ENCODE measurements at regions not wholly inside any gene's neighbourhood (a gene's known extent, or its start where the extent isn't known, plus 50 kb on each side); places are given as distances from the start of the nearest gene placed in this dataset.

- no peak overlapping the region for H3K27ac Mint-ChIP-seq (ENCODE audit: unreplicated experiment)
- no peak overlapping the region for H3K4me3 Mint-ChIP-seq (ENCODE audit: unreplicated experiment)
- peaks cover 8% of the 10 kb centered on the region for H3K27me3 Mint-ChIP-seq (ENCODE audit: unreplicated experiment)
- TF ChIP-seq, protein P1, sequence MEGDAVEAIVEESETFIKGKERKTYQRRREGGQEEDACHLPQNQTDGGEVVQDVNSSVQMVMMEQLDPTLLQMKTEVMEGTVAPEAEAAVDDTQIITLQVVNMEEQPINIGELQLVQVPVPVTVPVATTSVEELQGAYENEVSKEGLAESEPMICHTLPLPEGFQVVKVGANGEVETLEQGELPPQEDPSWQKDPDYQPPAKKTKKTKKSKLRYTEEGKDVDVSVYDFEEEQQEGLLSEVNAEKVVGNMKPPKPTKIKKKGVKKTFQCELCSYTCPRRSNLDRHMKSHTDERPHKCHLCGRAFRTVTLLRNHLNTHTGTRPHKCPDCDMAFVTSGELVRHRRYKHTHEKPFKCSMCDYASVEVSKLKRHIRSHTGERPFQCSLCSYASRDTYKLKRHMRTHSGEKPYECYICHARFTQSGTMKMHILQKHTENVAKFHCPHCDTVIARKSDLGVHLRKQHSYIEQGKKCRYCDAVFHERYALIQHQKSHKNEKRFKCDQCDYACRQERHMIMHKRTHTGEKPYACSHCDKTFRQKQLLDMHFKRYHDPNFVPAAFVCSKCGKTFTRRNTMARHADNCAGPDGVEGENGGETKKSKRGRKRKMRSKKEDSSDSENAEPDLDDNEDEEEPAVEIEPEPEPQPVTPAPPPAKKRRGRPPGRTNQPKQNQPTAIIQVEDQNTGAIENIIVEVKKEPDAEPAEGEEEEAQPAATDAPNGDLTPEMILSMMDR (IDR thresholded peaks at IDR 0.05; ENCODE audit: partially characterized antibody, unreplicated experiment) = no peak
- no peaks in the 10 kb centered on the region for H3K4me1 Mint-ChIP-seq (ENCODE audit: low read depth, unreplicated experiment)
- peaks cover 10% of the 10 kb centered on the region for H3K36me3 Mint-ChIP-seq (ENCODE audit: unreplicated experiment)
- peaks cover 26% of the 10 kb centered on the region for H3K9me3 Mint-ChIP-seq (ENCODE audit: unreplicated experiment)
- no peak for DNase-seq
Observed at GRCh38 chr7:57348646-57349269, 101.2 kb upstream of the ZNF716 start.

DNA sequence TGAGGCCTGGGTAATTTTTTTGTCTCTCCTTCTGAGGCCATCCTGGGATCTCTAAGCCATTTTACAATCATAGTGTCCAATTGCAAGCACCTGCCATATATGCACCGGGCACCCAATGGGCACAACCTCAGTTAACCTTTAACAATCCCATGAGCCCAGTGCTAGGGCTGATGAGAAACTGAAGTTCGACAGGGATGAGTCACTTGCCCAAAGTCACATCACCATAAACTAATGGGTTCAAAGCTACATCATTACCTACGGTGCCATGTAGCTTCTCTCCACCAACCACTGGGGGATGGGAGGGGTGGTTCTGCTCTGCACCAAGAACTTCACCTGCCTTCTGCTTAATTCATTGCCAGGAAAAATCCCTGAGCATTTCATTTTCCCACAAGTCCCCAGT lies 95.8 kb upstream of the ZNF716 start:
- H3K4me1 Mint-ChIP-seq (ENCODE audit: low read depth, unreplicated experiment) = no peaks in the 10 kb centered on the region
- H3K9me3 Mint-ChIP-seq (ENCODE audit: unreplicated experiment) = peaks cover 27% of the 10 kb centered on the region
- peaks cover 7% of the 10 kb centered on the region for H3K27me3 Mint-ChIP-seq (ENCODE audit: unreplicated experiment)
- no peak overlapping the region for H3K4me3 Mint-ChIP-seq (ENCODE audit: unreplicated experiment)
- TF ChIP-seq, protein P1 (IDR thresholded peaks at IDR 0.05; ENCODE audit: partially characterized antibody, unreplicated experiment) = no peak
- peaks cover 9% of the 10 kb centered on the region for H3K36me3 Mint-ChIP-seq (ENCODE audit: unreplicated experiment)
- H3K27ac Mint-ChIP-seq (ENCODE audit: unreplicated experiment) = no peak overlapping the region
- DNase-seq = no peak

DNA sequence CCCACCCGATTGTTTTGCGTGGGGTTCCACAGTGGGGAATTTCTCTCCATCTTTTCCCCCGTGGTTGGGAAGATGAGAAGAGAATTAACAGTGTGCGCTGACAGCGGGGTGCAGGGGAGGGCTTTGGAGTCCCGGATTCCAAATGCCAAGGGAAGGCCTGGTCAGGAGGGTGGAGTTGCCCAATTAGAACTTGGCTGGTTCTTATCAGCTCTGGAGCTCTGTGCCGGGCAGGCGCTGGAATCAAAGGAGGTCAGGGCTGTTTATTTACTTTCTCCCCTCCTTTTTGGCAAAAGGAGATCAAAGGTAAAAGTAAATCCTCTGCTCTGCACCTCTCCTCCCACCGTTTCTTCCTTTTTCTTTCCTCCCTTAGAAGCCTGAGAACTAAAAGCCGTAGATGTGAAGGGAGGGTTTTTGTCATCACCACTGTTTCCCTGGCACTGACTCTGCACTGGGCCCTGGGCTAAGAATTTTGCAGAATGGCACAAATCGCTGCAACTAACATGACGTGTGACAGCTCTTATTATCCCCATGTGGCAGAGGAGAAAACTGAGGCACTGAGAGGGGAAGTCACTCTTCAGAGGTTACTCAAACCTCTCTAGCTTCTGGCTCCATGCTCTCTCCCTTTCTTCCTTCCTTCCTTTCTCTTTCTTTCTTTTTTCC lies 95.2 kb upstream of the ZNF716 start:
- peaks cover 9% of the 10 kb centered on the region for H3K36me3 Mint-ChIP-seq (ENCODE audit: unreplicated experiment)
- H3K9me3 Mint-ChIP-seq (ENCODE audit: unreplicated experiment) = peaks cover 22% of the 10 kb centered on the region
- TF ChIP-seq, protein P1 (IDR thresholded peaks at IDR 0.05; ENCODE audit: partially characterized antibody, unreplicated experiment) = no peak
- DNase-seq = no peak
- H3K27ac Mint-ChIP-seq (ENCODE audit: unreplicated experiment) = no peak overlapping the region
- no peaks in the 10 kb centered on the region for H3K4me1 Mint-ChIP-seq (ENCODE audit: low read depth, unreplicated experiment)
- no peak overlapping the region for H3K4me3 Mint-ChIP-seq (ENCODE audit: unreplicated experiment)
- H3K27me3 Mint-ChIP-seq (ENCODE audit: unreplicated experiment) = peaks cover 8% of the 10 kb centered on the region

DNA sequence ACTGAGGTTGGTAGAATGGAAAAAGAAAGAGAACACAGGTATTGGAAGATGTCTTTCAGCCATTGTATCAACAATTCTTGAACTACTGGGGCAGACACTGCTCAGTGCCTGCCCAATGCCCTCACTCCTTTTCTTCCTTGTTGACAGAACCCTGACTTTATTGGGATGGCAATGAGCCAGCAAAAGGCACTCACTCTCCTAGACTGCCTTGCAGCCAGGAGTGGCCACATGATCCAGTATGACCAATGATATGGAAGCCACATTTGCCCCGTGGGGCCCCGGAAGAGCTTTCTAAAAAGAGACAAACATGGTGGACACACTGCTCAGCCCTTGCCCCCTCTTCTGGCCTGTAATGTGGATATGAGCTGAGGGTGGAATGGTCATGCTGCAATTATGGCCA lies 88.6 kb upstream of the ZNF716 start:
- Mint-ChIP-seq H3K4me3 (ENCODE audit: unreplicated experiment) (no peak overlapping the region), H3K27me3 (ENCODE audit: unreplicated experiment) (peaks cover 9% of the 10 kb centered on the region), H3K9me3 (ENCODE audit: unreplicated experiment) (peaks cover 34% of the 10 kb centered on the region), H3K27ac (ENCODE audit: unreplicated experiment) (no peak overlapping the region), H3K36me3 (ENCODE audit: unreplicated experiment) (peaks cover 18% of the 10 kb centered on the region), H3K4me1 (ENCODE audit: low read depth, unreplicated experiment) (no peaks in the 10 kb centered on the region)
- TF ChIP-seq, protein P1 (IDR thresholded peaks at IDR 0.05; ENCODE audit: partially characterized antibody, unreplicated experiment) = no peak
- no peak for DNase-seq

DNA sequence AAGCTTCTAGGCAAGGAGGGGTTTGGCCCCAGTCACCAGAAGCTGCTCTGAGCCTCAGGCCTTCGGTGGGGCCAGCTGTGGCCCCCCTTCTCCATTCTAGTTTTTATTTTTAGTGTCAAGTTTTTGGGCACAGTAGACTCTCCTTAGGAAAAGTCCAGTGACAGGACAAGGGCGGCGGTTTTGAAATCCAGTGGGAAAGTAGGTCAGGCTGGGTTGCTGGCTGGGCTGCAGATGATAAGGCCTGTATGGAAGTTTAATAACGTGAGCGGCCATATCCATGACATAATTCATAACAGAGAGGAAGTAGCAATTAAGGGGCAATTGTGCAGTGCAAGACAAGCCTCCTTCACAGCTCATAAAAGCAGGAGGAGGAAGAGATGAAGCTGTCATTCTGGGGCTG lies 87.1 kb upstream of the ZNF716 start:
- Mint-ChIP-seq H3K4me3 (ENCODE audit: unreplicated experiment) (no peak overlapping the region), H3K27me3 (ENCODE audit: unreplicated experiment) (peaks cover 9% of the 10 kb centered on the region), H3K9me3 (ENCODE audit: unreplicated experiment) (peaks cover 40% of the 10 kb centered on the region), H3K36me3 (ENCODE audit: unreplicated experiment) (peaks cover 18% of the 10 kb centered on the region), H3K27ac (ENCODE audit: unreplicated experiment) (no peak overlapping the region), H3K4me1 (ENCODE audit: low read depth, unreplicated experiment) (no peaks in the 10 kb centered on the region)
- TF ChIP-seq, protein P1 (IDR thresholded peaks at IDR 0.05; ENCODE audit: partially characterized antibody, unreplicated experiment) = no peak
- DNase-seq = no peak

Measured in glutamatergic neuron (in vitro differentiated cells).